Peyer's patch (tissue), 4 donors: ENCODE measurements at regions not wholly inside any gene's neighbourhood (a gene's known extent, or its start where the extent isn't known, plus 50 kb on each side); places are given as distances from the start of the nearest gene placed in this dataset.
"Not testable (repeated sequence)": the region's sequence is repeated elsewhere in the genome, so short reads cannot be mapped to it uniquely, and the experiment has no call there.

ENCODE experiments used
- DNase-seq, 3 donors: peaks; one replicate each; pipeline ENCODE4 v3.0.0-alpha.2; 2017 to 2019
- H3K27ac ChIP-seq, 4 donors: fragments of 200-600 bp; sonication (generic); one replicate each; pipeline ENCODE4 v1.5.1; 2016 to 2019
- H3K27me3 ChIP-seq, 2 donors: fragments of 200-600 bp; sonication (generic); one replicate each; pipeline ENCODE4 v1.5.1; 2019
- H3K36me3 ChIP-seq, 3 donors: fragments of 200-600 bp; sonication (generic); one replicate each; pipeline ENCODE4 v1.5.1; 2016 to 2019
- H3K4me1 ChIP-seq, 4 donors: fragments of 200-600 bp; sonication (generic); one replicate each; pipeline ENCODE4 v1.5.1; 2016 to 2019
- H3K4me3 ChIP-seq, 4 donors: fragments of 200-600 bp; sonication (generic); 1 replicate in 3 of 4; 2 replicates in 1 of 4; pipeline ENCODE4 v1.5.1; 2016 to 2019; ENCODE audit warnings: mild to moderate bottlenecking in 1 of 4
- H3K9me3 ChIP-seq, 4 donors: fragments of 200-600 bp; sonication (generic); one replicate each; pipeline ENCODE4 v1.5.1; 2016 to 2019; ENCODE audit warnings: mild to moderate bottlenecking in 1 of 4
- CTCF ChIP-seq, 6 experiments: fragments of 450-650 bp in 4 of 6; fragments of 200-600 bp in 2 of 6; sonication (generic) in 1 of 6; IDR thresholded peaks; one replicate each; pipeline ENCODE4 v1.5.1; 2017 to 2019; ENCODE audit warnings: antibody characterized with exemption in 6 of 6, mild to moderate bottlenecking in 3 of 6, moderate library complexity in 1 of 6
- POLR2A ChIP-seq, 2 donors: fragments of 450-650 bp; IDR thresholded peaks; one replicate each; pipeline ENCODE4 v1.5.1; 2017; ENCODE audit warnings: antibody characterized with exemption in 2 of 2, mild to moderate bottlenecking in 2 of 2, moderate library complexity in 2 of 2

GRCh38 chr17:52648995-52649394, 490.5 kb upstream of the CA10 start:
- TF ChIP-seq POLR2A (IDR thresholded peaks at IDR 0.05) (no peak), CTCF (IDR thresholded peaks at IDR 0.05) (no peak)
- Histone ChIP-seq H3K27me3 (no peaks in the 10 kb centered on the region), H3K9me3 (no peaks in the 10 kb centered on the region), H3K4me3 (no peak overlapping the region), H3K4me1 (no peaks in the 10 kb centered on the region), H3K36me3 (no peaks in the 10 kb centered on the region), H3K27ac (no peak overlapping the region)
- DNase-seq: no peak

DNA sequence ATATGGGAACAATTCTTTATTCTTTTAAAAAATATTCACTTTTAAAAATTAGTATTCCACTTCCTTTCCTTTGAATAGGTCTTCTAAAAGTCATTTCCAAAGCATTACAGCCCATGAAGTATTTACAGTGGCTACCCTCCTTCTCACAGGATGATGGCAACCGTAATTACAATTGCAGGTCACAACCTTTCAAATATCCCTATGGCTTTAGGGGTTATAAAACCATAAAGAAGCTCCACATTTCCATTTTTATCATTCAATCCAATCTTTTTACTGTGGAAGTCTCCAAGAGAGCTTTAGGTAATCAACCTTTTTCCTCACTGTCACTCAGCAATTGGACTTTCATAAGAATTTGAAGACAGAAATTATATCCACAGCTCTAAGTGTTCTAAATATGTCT, 488.9 kb upstream of the CA10 start:
- H3K9me3 ChIP-seq: no peaks in the 10 kb centered on the region
- H3K4me1 ChIP-seq: no peaks in the 10 kb centered on the region
- H3K27me3 ChIP-seq: no peaks in the 10 kb centered on the region
- no peak overlapping the region for H3K4me3 ChIP-seq
- no peak for DNase-seq
- TF ChIP-seq POLR2A (IDR thresholded peaks at IDR 0.05): no peak
- TF ChIP-seq CTCF (IDR thresholded peaks at IDR 0.05): no peak
- H3K27ac ChIP-seq: no peak overlapping the region
- H3K36me3 ChIP-seq: no peaks in the 10 kb centered on the region

- Histone ChIP-seq H3K4me3 (no peak overlapping the region), H3K9me3 (no peaks in the 10 kb centered on the region), H3K4me1 (no peaks in the 10 kb centered on the region), H3K27me3 (no peaks in the 10 kb centered on the region), H3K36me3 (no peaks in the 10 kb centered on the region), H3K27ac (no peak overlapping the region)
- no peak for DNase-seq
- TF ChIP-seq CTCF (IDR thresholded peaks at IDR 0.05): no peak
- TF ChIP-seq POLR2A (IDR thresholded peaks at IDR 0.05): no peak
These were observed 477.9 kb upstream of the CA10 start for GRCh38 chr17:52636443-52636842.

DNA sequence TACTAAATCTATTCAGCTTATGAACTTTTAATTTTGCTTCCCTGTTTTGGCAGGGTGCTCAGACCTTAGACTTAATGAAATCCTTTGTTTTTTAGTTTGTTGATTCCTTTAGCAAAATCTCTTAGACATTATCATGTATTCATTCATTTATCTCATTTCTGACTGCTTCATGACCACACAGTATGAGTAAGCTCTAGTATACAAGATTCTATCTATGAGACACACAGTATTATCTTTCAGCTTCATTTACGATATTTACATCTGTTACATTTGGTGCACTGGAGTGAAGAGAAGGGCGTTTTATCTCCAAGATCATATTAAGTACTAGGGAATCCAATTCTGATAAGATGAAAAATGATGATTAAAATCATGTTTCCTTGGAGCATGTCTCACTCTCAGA, 448.1 kb upstream of the CA10 start:
- H3K9me3 ChIP-seq: no peaks in the 10 kb centered on the region
- H3K4me3 ChIP-seq: no peak overlapping the region
- TF ChIP-seq CTCF (IDR thresholded peaks at IDR 0.05) (no peak), POLR2A (IDR thresholded peaks at IDR 0.05) (no peak)
- H3K36me3 ChIP-seq: no peaks in the 10 kb centered on the region
- no peaks in the 10 kb centered on the region for H3K4me1 ChIP-seq
- H3K27me3 ChIP-seq: no peaks in the 10 kb centered on the region
- no peak for DNase-seq
- H3K27ac ChIP-seq: no peak overlapping the region

GRCh38 chr17:52606098-52606497, 447.6 kb upstream of the CA10 start:
- DNase-seq: no peak
- no peak overlapping the region for H3K4me3 ChIP-seq
- no peak overlapping the region for H3K27ac ChIP-seq
- TF ChIP-seq POLR2A (IDR thresholded peaks at IDR 0.05): no peak
- TF ChIP-seq CTCF (IDR thresholded peaks at IDR 0.05): no peak
- H3K27me3 ChIP-seq: no peaks in the 10 kb centered on the region
- no peaks in the 10 kb centered on the region for H3K9me3 ChIP-seq
- H3K4me1 ChIP-seq: no peaks in the 10 kb centered on the region
- no peaks in the 10 kb centered on the region for H3K36me3 ChIP-seq

GRCh38 chr17:52604105-52604504, 445.6 kb upstream of the CA10 start:
- TF ChIP-seq POLR2A (IDR thresholded peaks at IDR 0.05) (no peak), CTCF (IDR thresholded peaks at IDR 0.05) (no peak)

DNA sequence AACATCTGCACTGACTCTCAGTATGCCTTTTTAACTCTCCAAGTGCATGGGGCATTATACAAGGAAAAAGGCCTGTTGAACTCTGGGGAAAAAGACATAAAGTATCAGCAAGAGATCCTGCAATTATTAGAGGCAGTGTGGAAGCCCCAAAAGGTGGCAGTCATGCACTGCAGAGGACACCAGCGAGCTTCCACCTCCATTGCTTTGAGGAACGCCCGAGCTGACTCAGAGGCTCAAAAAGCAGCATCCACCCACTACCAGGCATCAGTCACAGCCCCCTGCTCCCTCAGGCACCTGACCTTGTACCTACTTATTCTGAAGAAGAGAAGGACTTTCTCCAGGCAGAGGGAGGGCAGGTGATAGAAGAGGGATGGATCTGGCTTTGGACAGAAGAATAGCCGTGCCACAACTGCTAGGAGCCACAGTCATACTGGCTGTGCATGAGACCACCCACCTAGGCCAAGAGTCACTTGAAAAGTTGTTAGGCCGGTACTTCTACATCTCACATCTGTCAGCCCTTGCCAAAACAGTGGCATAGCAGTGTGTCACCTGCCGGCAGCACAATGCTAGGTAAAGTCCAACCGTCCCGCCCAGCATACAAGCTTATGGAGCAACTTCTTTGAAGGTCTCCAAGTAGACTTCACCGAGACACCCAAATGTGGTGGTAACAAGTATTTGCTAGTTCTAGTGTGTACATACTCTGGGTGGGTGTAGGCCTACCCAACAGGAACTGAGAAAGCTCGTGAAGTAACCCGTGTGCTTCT, 439.1 kb upstream of the CA10 start:
- H3K4me1 ChIP-seq, H3K27ac ChIP-seq, DNase-seq, H3K27me3 ChIP-seq, H3K9me3 ChIP-seq, H3K4me3 ChIP-seq, H3K36me3 ChIP-seq: not testable (repeated sequence)

More at GRCh38 chr17:52604105-52604504, 445.6 kb upstream of the CA10 start:
- no peaks in the 10 kb centered on the region for H3K4me1 ChIP-seq
- H3K27me3 ChIP-seq: no peaks in the 10 kb centered on the region
- no peaks in the 10 kb centered on the region for H3K36me3 ChIP-seq
- H3K27ac ChIP-seq: no peak overlapping the region
- no peak for DNase-seq
- H3K4me3 ChIP-seq: no peak overlapping the region
- no peaks in the 10 kb centered on the region for H3K9me3 ChIP-seq
